Tibial nerve (tissue), 4 donors: ENCODE measurements at regions not wholly inside any gene's neighbourhood (a gene's known extent, or its start where the extent isn't known, plus 50 kb on each side); places are given as distances from the start of the nearest gene placed in this dataset.

ENCODE experiments used
- CTCF ChIP-seq, 5 experiments: fragments of 200-600 bp in 3 of 5; fragments of 450-650 bp in 2 of 5; sonication (generic) in 3 of 5; IDR thresholded peaks; one replicate each; pipeline ENCODE4 v1.5.1; 2016 to 2019; ENCODE audit warnings: antibody characterized with exemption in 5 of 5, mild to moderate bottlenecking in 3 of 5, moderate library complexity in 2 of 5
- EP300 ChIP-seq, 2 donors: sonication (generic); formaldehyde crosslinking; IDR thresholded peaks; one replicate each; pipeline ENCODE4 v1.6.1; 2017; ENCODE audit warnings: antibody characterized with exemption in 2 of 2, mild to moderate bottlenecking in 1 of 2
- POLR2A ChIP-seq, 2 donors: fragments of 450-650 bp; IDR thresholded peaks; one replicate each; pipeline ENCODE4 v1.6.1; 2017; ENCODE audit warnings: antibody characterized with exemption in 2 of 2, mild to moderate bottlenecking in 2 of 2, moderate library complexity in 2 of 2

- no peak for TF ChIP-seq CTCF (IDR thresholded peaks at IDR 0.05)
- no peak for TF ChIP-seq POLR2A (IDR thresholded peaks at IDR 0.05)
- no peak for TF ChIP-seq EP300 (IDR thresholded peaks at IDR 0.05)
Observed at GRCh38 chr7:34333925-34334324, 324.1 kb upstream of the NPSR1 start.
